SK-N-SH (cell line): ENCODE measurements at regions not wholly inside any gene's neighbourhood (a gene's known extent, or its start where the extent isn't known, plus 50 kb on each side); places are given as distances from the start of the nearest gene placed in this dataset.

Experiments
- CTCF ChIA-PET: fragments of 300-600, 350-600 bp; formaldehyde crosslinking; extraction: SDS; loops from one replicate; lab custom pipeline; 2021; lab: Yijun Ruan, JAX
- POLR2A ChIA-PET: fragments of 350-600 bp; sonication (Branson Sonifier 250); formaldehyde crosslinking; extraction: SDS; loops from one replicate; lab custom pipeline; 2020; ENCODE audit warnings: antibody characterized with exemption, inconsistent platforms; lab: Yijun Ruan, JAX
- DNase-seq: peaks from one replicate; pipeline ENCODE4 v3.0.0; 2012
- H2AFZ ChIP-seq: fragments of 200-600 bp; sonication (generic); 2 replicates; pipeline ENCODE4 v1.8.1; 2016; ENCODE audit warnings: antibody characterized with exemption, mild to moderate bottlenecking, low read depth
- H3F3A ChIP-seq: fragments of 200-600 bp; sonication (generic); replicated peaks from 2 replicates; pipeline ENCODE3; 2016; ENCODE audit warnings: antibody characterized with exemption, mild to moderate bottlenecking; ENCODE audit not compliant: insufficient read depth
- H3K27ac ChIP-seq, 2 experiments: fragments of 200-500 bp in 1 of 2; fragments of 200-600 bp in 1 of 2; sonication (Bioruptor generic) in 1 of 2; sonication (generic), shearing (Covaris generic) in 1 of 2; 2 replicates each; pipeline versions ENCODE4 v1.5.1 to v1.6.1; 2014 to 2016; ENCODE audit warnings: low read depth in 2 of 2, inconsistent platforms in 1 of 2, low read length in 1 of 2, mild to moderate bottlenecking in 1 of 2, mixed read lengths in 1 of 2
- H3K27me3 ChIP-seq: fragments of 200-600 bp; sonication (generic), shearing (Covaris generic); 2 replicates; pipeline ENCODE4 v1.6.1; 2016; ENCODE audit warnings: mixed run types; ENCODE audit not compliant: insufficient read depth
- H3K36me3 ChIP-seq, 2 experiments: fragments of 200-500 bp in 1 of 2; fragments of 200-600 bp in 1 of 2; sonication (Bioruptor generic) in 1 of 2; sonication (generic) in 1 of 2; replicated peaks in 1 of 2; 2 replicates each; pipeline versions ENCODE3 to v1.5.1; 2014 to 2016; ENCODE audit warnings: low read length in 1 of 2, mild to moderate bottlenecking in 1 of 2; ENCODE audit not compliant: insufficient read depth in 2 of 2, control insufficient read depth in 1 of 2
- H3K4me1 ChIP-seq, 2 experiments: fragments of 200-500 bp in 1 of 2; fragments of 200-600 bp in 1 of 2; sonication (Bioruptor generic) in 1 of 2; sonication (generic), shearing (Covaris generic) in 1 of 2; 2 replicates each; pipeline versions ENCODE4 v1.5.1 to v1.6.1; 2014 to 2016; ENCODE audit warnings: low read depth in 1 of 2, low read length in 1 of 2, mixed run types in 1 of 2; ENCODE audit not compliant: insufficient read depth in 2 of 2, control insufficient read depth in 1 of 2
- H3K4me2 ChIP-seq: fragments of 200-600 bp; sonication (generic), shearing (Covaris generic); 2 replicates; pipeline ENCODE4 v1.6.1; 2017; ENCODE audit warnings: mixed run types
- H3K4me3 ChIP-seq, 2 experiments: fragments of 200-500 bp in 1 of 2; fragments of 200-600 bp in 1 of 2; sonication (Bioruptor generic) in 1 of 2; sonication (generic), shearing (Covaris generic) in 1 of 2; 2 replicates each; pipeline versions ENCODE4 v1.5.1 to v1.8.1; 2014 to 2016; ENCODE audit warnings: low read depth in 2 of 2, inconsistent platforms in 1 of 2, low read length in 1 of 2, mild to moderate bottlenecking in 1 of 2, mixed read lengths in 1 of 2, moderate library complexity in 1 of 2
- H3K79me2 ChIP-seq: fragments of 200-600 bp; sonication (generic); 2 replicates; pipeline ENCODE4 v1.8.1; 2017; ENCODE audit warnings: mild to moderate bottlenecking; ENCODE audit not compliant: insufficient read depth
- H3K9ac ChIP-seq: fragments of 200-600 bp; sonication (generic); 2 replicates; pipeline ENCODE4 v1.6.1; 2017; ENCODE audit warnings: mixed run types
- H3K9me2 ChIP-seq: fragments of 200-600 bp; sonication (generic); 2 replicates; pipeline ENCODE4 v1.6.1; 2017; ENCODE audit warnings: mixed run types
- H3K9me3 ChIP-seq: fragments of 200-600 bp; sonication (generic); 2 replicates; pipeline ENCODE4 v1.6.1; 2017; ENCODE audit warnings: mixed run types, mild to moderate bottlenecking, moderate library complexity
- H4K20me1 ChIP-seq: fragments of 200-600 bp; sonication (generic); 2 replicates; pipeline ENCODE4 v1.6.1; 2017; ENCODE audit warnings: mild to moderate bottlenecking, mixed run types; ENCODE audit not compliant: insufficient read depth
- CHD2 ChIP-seq: fragments of 150-350 bp; IDR thresholded peaks from 2 replicates; pipeline ENCODE4 v1.6.1; 2018; ENCODE audit warnings: low read length; ENCODE audit not compliant: partially characterized antibody
- CTCF ChIP-seq: fragments of 200-600 bp; sonication (generic); IDR thresholded peaks from 2 replicates; pipeline ENCODE4 v1.6.1; 2017; ENCODE audit warnings: antibody characterized with exemption, mild to moderate bottlenecking, moderate library complexity
- FOXM1 ChIP-seq: IDR thresholded peaks from 2 replicates; pipeline ENCODE4 v1.4.0; 2012; ENCODE audit warnings: low read depth, mild to moderate bottlenecking
- MEF2A ChIP-seq: IDR thresholded peaks from 2 replicates; pipeline ENCODE4 v1.4.0; 2012; ENCODE audit warnings: low read depth, borderline replicate concordance
- NFIC ChIP-seq: IDR thresholded peaks from 2 replicates; pipeline ENCODE4 v1.4.0; 2012; ENCODE audit warnings: borderline replicate concordance
- RAD21 ChIP-seq: IDR thresholded peaks from 2 replicates; pipeline ENCODE4 v1.6.1; 2012; ENCODE audit warnings: mild to moderate bottlenecking, low read length
- RCOR1 ChIP-seq: fragments of 150-350 bp; IDR thresholded peaks from 2 replicates; pipeline ENCODE4 v1.6.1; 2017; ENCODE audit warnings: antibody characterized with exemption, low read length
- SIN3A ChIP-seq: IDR thresholded peaks from 2 replicates; pipeline ENCODE4 v1.6.1; 2012; ENCODE audit warnings: low read depth, mild to moderate bottlenecking, low read length, moderate library complexity, borderline replicate concordance
- SMC3 ChIP-seq: IDR thresholded peaks from 2 replicates; pipeline ENCODE4 v1.6.1; 2012; ENCODE audit warnings: low read depth, low read length, improper control_type of control experiment
- TAF1 ChIP-seq: IDR thresholded peaks from 2 replicates; pipeline ENCODE4 v1.6.1; 2012; ENCODE audit warnings: low read depth, mild to moderate bottlenecking, low read length, moderate library complexity, borderline replicate concordance
- TCF12 ChIP-seq: IDR thresholded peaks from 2 replicates; pipeline ENCODE4 v1.4.0; 2012
- USF2 ChIP-seq: fragments of 150-350 bp; IDR thresholded peaks from 2 replicates; pipeline ENCODE4 v1.6.1; 2017; ENCODE audit warnings: antibody characterized with exemption, low read length, low read depth, borderline replicate concordance
- YY1 ChIP-seq: IDR thresholded peaks from 2 replicates; pipeline ENCODE4 v1.4.0; 2012; ENCODE audit warnings: low read depth, mild to moderate bottlenecking
- ZBTB33 ChIP-seq: IDR thresholded peaks from 2 replicates; pipeline ENCODE4 v1.4.0; 2012; ENCODE audit warnings: low read depth, borderline replicate concordance
- WGBS: methylation state at CpG from one replicate; pipeline ENCODE4 v1.1.6; 2017; ENCODE audit warnings: low lambda C conversion rate; 5-methylcytosine and 5-hydroxymethylcytosine counted together

- TF ChIP-seq ZBTB33 (no peak), SIN3A (no peak), TAF1 (no peak), CTCF (no peak), TCF12 (no peak), FOXM1 (no peak), MEF2A (no peak), NFIC (no peak)
Measured at GRCh38 chrX:69306063-69306404, 140.8 kb upstream of the PJA1 start (continued).

GRCh38 chrX:69305333-69306062 lies 140.2 kb upstream of the PJA1 start:
- no peaks in the 10 kb centered on the region for H3K36me3 ChIP-seq
- H3F3A ChIP-seq: no peaks in the 10 kb centered on the region
- 47% methylated on average over 19 of the region's 39 CpGs for WGBS
- H4K20me1 ChIP-seq: 0 out of 2 replicates have a peak, but pooled peaks cover 5% of the 10 kb centered on the region
- no peak for DNase-seq
- no peak overlapping the region for H3K4me3 ChIP-seq
- no peaks in the 10 kb centered on the region for H3K9me2 ChIP-seq
- no peak overlapping the region for H3K27ac ChIP-seq
- no peak overlapping the region for H3K9ac ChIP-seq
- no peaks in the 10 kb centered on the region for H3K4me1 ChIP-seq
- H3K27me3 ChIP-seq: peaks cover 37% of the 10 kb centered on the region
- POLR2A ChIA-PET: no interaction called here
- TF ChIP-seq RAD21 (no peak), YY1 (no peak), CTCF (no peak), MEF2A (no peak), SIN3A (no peak), ZBTB33 (no peak), RCOR1 (no peak), CHD2 (no peak), USF2 (no peak), NFIC (no peak), SMC3 (no peak)
- no peak overlapping the region for H2AFZ ChIP-seq
- CTCF ChIA-PET: no interaction called here
- no peaks in the 10 kb centered on the region for H3K79me2 ChIP-seq
- no peak overlapping the region for H3K4me2 ChIP-seq
- H3K9me3 ChIP-seq: no peaks in the 10 kb centered on the region
